ENCODE measurements at regions not wholly inside any gene's neighbourhood (a gene's known extent, or its start where the extent isn't known, plus 50 kb on each side); places are given as distances from the start of the nearest gene placed in this dataset.

DNA sequence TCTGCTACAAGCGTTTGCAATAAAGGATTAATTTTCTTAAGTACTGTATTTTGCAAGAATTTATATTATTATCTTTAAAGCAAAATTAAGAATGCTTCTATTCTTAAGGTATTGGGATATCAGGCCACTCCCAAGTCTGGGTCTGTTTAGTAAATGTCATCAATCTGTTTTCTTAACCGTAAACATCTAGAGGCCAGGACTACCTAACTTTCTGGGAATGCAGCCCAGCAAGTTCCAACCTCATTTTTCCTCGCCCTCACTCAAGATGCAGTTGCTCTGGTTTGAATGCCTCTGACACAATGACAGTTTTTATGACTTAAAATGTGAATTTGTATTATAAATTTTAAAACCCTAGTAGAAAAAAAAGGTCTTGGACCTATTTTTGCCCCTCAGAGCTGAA lies 143.5 kb downstream of the INHBA start:
- Histone ChIP-seq H3F3A (replicated peaks; ENCODE audit: low read depth) (no peaks in the 10 kb centered on the region), H3K27me3 (ENCODE audit: insufficient read depth) (no peaks in the 10 kb centered on the region), H4K20me1 (replicated peaks; ENCODE audit: insufficient read depth) (no peaks in the 10 kb centered on the region), H3K4me3 (no peak overlapping the region), H3K36me3 (ENCODE audit: insufficient read depth) (no peaks in the 10 kb centered on the region), H2AFZ (no peak overlapping the region), H3K27ac (ENCODE audit: low read depth) (no peak overlapping the region), H3K4me1 (ENCODE audit: insufficient read depth) (no peaks in the 10 kb centered on the region), H3K79me2 (replicated peaks; ENCODE audit: insufficient read depth) (no peaks in the 10 kb centered on the region), H3K4me2 (no peak overlapping the region), H3K9me2 (ENCODE audit: insufficient read depth) (peaks cover 14% of the 10 kb centered on the region)
- ATAC-seq: no peak
- H3K4me3 Mint-ChIP-seq: no peak overlapping the region
- H3K9me3 Mint-ChIP-seq: peaks cover 25% of the 10 kb centered on the region
- no peak for DNase-seq (ENCODE audit: low spot score)
- no peak for TF ChIP-seq EZH2phosphoT487 (IDR thresholded peaks at IDR 0.05; ENCODE audit: unreplicated experiment)
- peaks cover 3% of the 10 kb centered on the region; the same call in 1 of the 3 replicates for H3K4me1 Mint-ChIP-seq
- peaks cover 1% of the 10 kb centered on the region for H3K27me3 Mint-ChIP-seq (ENCODE audit: insufficient read depth, low read depth, poor library complexity)
- H3K36me3 Mint-ChIP-seq (ENCODE audit: low read depth): peaks cover 10% of the 10 kb centered on the region; the same call in 2 of the 3 replicates
- H3K27ac Mint-ChIP-seq: no peak overlapping the region

DNA sequence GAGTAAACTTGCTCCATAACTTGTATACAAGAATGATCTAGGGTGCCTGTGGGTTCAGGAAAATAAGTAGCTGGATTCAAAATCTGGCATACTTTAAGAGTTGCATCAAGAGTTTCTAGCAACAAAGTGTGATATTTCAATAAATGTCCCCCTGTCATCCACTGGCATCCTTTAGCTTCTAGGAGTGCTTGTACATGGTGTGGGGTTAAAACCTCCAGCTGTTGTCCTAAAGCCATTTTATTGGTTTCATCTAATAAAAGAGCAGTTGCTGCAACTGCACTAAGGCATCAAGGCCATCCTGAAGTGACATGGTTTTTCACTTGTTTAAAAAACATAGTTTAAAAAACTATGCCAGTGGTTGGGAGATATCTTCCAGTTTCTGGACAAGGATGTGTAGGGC lies 148.4 kb downstream of the INHBA start:
- Histone ChIP-seq H3K4me2 (no peak overlapping the region), H3K9me2 (ENCODE audit: insufficient read depth) (no peaks in the 10 kb centered on the region; the same call in none of the 2 replicates), H3K36me3 (ENCODE audit: insufficient read depth) (no peaks in the 10 kb centered on the region), H3K27me3 (ENCODE audit: insufficient read depth) (no peaks in the 10 kb centered on the region), H3K27ac (ENCODE audit: low read depth) (no peak overlapping the region), H3F3A (replicated peaks; ENCODE audit: low read depth) (no peaks in the 10 kb centered on the region), H2AFZ (no peak overlapping the region), H3K4me1 (ENCODE audit: insufficient read depth) (no peaks in the 10 kb centered on the region), H4K20me1 (replicated peaks; ENCODE audit: insufficient read depth) (no peaks in the 10 kb centered on the region), H3K4me3 (no peak overlapping the region), H3K79me2 (replicated peaks; ENCODE audit: insufficient read depth) (no peaks in the 10 kb centered on the region)
- H3K27me3 Mint-ChIP-seq (ENCODE audit: insufficient read depth, low read depth, poor library complexity): no peaks in the 10 kb centered on the region
- ATAC-seq (no peak), DNase-seq (ENCODE audit: low spot score) (no peak)
- no peaks in the 10 kb centered on the region for H3K4me1 Mint-ChIP-seq
- H3K9me3 Mint-ChIP-seq: peaks cover 41% of the 10 kb centered on the region
- no peak overlapping the region for H3K27ac Mint-ChIP-seq
- peaks cover 18% of the 10 kb centered on the region for H3K36me3 Mint-ChIP-seq (ENCODE audit: low read depth)
- no peak overlapping the region for H3K4me3 Mint-ChIP-seq
- TF ChIP-seq, protein P1, sequence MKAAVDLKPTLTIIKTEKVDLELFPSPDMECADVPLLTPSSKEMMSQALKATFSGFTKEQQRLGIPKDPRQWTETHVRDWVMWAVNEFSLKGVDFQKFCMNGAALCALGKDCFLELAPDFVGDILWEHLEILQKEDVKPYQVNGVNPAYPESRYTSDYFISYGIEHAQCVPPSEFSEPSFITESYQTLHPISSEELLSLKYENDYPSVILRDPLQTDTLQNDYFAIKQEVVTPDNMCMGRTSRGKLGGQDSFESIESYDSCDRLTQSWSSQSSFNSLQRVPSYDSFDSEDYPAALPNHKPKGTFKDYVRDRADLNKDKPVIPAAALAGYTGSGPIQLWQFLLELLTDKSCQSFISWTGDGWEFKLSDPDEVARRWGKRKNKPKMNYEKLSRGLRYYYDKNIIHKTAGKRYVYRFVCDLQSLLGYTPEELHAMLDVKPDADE (IDR thresholded peaks at IDR 0.05): no peak
- TF ChIP-seq CREB1 (CRISPR knock-in tag; IDR thresholded peaks at IDR 0.05; ENCODE audit: low read depth) (no peak), JUNB (IDR thresholded peaks at IDR 0.05; ENCODE audit: unreplicated experiment) (no peak), ZNF114 (CRISPR knock-in tag; IDR thresholded peaks at IDR 0.05) (no peak), POLR2AphosphoS5 (IDR thresholded peaks at IDR 0.05; ENCODE audit: low read depth) (no peak), EZH2 (IDR thresholded peaks at IDR 0.05; ENCODE audit: low read depth, unreplicated experiment) (no peak), NANOG (IDR thresholded peaks at IDR 0.05; ENCODE audit: borderline replicate concordance) (no peak), STAT1 (IDR thresholded peaks at IDR 0.05; ENCODE audit: unreplicated experiment) (no peak)
- TF ChIP-seq, protein P2, sequence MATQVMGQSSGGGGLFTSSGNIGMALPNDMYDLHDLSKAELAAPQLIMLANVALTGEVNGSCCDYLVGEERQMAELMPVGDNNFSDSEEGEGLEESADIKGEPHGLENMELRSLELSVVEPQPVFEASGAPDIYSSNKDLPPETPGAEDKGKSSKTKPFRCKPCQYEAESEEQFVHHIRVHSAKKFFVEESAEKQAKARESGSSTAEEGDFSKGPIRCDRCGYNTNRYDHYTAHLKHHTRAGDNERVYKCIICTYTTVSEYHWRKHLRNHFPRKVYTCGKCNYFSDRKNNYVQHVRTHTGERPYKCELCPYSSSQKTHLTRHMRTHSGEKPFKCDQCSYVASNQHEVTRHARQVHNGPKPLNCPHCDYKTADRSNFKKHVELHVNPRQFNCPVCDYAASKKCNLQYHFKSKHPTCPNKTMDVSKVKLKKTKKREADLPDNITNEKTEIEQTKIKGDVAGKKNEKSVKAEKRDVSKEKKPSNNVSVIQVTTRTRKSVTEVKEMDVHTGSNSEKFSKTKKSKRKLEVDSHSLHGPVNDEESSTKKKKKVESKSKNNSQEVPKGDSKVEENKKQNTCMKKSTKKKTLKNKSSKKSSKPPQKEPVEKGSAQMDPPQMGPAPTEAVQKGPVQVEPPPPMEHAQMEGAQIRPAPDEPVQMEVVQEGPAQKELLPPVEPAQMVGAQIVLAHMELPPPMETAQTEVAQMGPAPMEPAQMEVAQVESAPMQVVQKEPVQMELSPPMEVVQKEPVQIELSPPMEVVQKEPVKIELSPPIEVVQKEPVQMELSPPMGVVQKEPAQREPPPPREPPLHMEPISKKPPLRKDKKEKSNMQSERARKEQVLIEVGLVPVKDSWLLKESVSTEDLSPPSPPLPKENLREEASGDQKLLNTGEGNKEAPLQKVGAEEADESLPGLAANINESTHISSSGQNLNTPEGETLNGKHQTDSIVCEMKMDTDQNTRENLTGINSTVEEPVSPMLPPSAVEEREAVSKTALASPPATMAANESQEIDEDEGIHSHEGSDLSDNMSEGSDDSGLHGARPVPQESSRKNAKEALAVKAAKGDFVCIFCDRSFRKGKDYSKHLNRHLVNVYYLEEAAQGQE (IDR thresholded peaks at IDR 0.05; ENCODE audit: unreplicated experiment): no peak
- TF ChIP-seq, protein P3, sequence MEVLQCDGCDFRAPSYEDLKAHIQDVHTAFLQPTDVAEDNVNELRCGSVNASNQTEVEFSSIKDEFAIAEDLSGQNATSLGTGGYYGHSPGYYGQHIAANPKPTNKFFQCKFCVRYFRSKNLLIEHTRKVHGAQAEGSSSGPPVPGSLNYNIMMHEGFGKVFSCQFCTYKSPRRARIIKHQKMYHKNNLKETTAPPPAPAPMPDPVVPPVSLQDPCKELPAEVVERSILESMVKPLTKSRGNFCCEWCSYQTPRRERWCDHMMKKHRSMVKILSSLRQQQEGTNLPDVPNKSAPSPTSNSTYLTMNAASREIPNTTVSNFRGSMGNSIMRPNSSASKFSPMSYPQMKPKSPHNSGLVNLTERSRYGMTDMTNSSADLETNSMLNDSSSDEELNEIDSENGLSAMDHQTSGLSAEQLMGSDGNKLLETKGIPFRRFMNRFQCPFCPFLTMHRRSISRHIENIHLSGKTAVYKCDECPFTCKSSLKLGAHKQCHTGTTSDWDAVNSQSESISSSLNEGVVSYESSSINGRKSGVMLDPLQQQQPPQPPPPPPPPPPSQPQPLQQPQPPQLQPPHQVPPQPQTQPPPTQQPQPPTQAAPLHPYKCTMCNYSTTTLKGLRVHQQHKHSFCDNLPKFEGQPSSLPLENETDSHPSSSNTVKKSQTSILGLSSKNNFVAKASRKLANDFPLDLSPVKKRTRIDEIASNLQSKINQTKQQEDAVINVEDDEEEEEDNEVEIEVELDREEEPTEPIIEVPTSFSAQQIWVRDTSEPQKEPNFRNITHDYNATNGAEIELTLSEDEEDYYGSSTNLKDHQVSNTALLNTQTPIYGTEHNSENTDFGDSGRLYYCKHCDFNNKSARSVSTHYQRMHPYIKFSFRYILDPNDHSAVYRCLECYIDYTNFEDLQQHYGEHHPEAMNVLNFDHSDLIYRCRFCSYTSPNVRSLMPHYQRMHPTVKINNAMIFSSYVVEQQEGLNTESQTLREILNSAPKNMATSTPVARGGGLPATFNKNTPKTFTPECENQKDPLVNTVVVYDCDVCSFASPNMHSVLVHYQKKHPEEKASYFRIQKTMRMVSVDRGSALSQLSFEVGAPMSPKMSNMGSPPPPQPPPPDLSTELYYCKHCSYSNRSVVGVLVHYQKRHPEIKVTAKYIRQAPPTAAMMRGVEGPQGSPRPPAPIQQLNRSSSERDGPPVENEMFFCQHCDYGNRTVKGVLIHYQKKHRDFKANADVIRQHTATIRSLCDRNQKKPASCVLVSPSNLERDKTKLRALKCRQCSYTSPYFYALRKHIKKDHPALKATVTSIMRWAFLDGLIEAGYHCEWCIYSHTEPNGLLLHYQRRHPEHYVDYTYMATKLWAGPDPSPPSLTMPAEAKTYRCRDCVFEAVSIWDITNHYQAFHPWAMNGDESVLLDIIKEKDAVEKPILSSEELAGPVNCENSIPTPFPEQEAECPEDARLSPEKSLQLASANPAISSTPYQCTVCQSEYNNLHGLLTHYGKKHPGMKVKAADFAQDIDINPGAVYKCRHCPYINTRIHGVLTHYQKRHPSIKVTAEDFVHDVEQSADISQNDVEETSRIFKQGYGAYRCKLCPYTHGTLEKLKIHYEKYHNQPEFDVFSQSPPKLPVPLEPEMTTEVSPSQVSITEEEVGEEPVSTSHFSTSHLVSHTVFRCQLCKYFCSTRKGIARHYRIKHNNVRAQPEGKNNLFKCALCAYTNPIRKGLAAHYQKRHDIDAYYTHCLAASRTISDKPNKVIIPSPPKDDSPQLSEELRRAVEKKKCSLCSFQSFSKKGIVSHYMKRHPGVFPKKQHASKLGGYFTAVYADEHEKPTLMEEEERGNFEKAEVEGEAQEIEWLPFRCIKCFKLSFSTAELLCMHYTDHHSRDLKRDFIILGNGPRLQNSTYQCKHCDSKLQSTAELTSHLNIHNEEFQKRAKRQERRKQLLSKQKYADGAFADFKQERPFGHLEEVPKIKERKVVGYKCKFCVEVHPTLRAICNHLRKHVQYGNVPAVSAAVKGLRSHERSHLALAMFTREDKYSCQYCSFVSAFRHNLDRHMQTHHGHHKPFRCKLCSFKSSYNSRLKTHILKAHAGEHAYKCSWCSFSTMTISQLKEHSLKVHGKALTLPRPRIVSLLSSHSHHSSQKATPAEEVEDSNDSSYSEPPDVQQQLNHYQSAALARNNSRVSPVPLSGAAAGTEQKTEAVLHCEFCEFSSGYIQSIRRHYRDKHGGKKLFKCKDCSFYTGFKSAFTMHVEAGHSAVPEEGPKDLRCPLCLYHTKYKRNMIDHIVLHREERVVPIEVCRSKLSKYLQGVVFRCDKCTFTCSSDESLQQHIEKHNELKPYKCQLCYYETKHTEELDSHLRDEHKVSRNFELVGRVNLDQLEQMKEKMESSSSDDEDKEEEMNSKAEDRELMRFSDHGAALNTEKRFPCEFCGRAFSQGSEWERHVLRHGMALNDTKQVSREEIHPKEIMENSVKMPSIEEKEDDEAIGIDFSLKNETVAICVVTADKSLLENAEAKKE (CRISPR knock-in tag; IDR thresholded peaks at IDR 0.05): no peak

All from GM23338 (cell line).